Suprapubic skin (tissue), 4 donors: ENCODE measurements at regions not wholly inside any gene's neighbourhood (a gene's known extent, or its start where the extent isn't known, plus 50 kb on each side); places are given as distances from the start of the nearest gene placed in this dataset.

Source experiments
- CTCF ChIP-seq, 2 donors: fragments of 200-600 bp in 1 of 2; fragments of 450-650 bp in 1 of 2; sonication (generic) in 1 of 2; IDR thresholded peaks; one replicate each; pipeline ENCODE4 v1.5.1; 2016 to 2019; ENCODE audit warnings: antibody characterized with exemption in 2 of 2, mild to moderate bottlenecking in 1 of 2, moderate library complexity in 1 of 2
- EP300 ChIP-seq: sonication (generic); formaldehyde crosslinking; IDR thresholded peaks from one replicate; pipeline ENCODE4 v1.6.1; 2017; ENCODE audit warnings: antibody characterized with exemption
- POLR2A ChIP-seq, 2 donors: fragments of 450-650 bp; IDR thresholded peaks; one replicate each; pipeline ENCODE4 v1.6.1; 2017; ENCODE audit warnings: antibody characterized with exemption in 2 of 2, mild to moderate bottlenecking in 2 of 2, moderate library complexity in 2 of 2
- POLR2AphosphoS5 ChIP-seq, 3 donors: sonication (generic); formaldehyde crosslinking; IDR thresholded peaks; one replicate each; pipeline ENCODE4 v1.6.1; 2017; ENCODE audit warnings: antibody characterized with exemption in 3 of 3

GRCh38 chr13:50766013-50766412 lies 77.5 kb downstream of the DLEU7 start:
- no peak for TF ChIP-seq CTCF (IDR thresholded peaks at IDR 0.05)
- no peak for TF ChIP-seq EP300
- no peak for TF ChIP-seq POLR2A (IDR thresholded peaks at IDR 0.05)
- no peak for TF ChIP-seq POLR2AphosphoS5 (IDR thresholded peaks at IDR 0.05)
